HG03045 (cell line): ENCODE measurements at regions not wholly inside any gene's neighbourhood (a gene's known extent, or its start where the extent isn't known, plus 50 kb on each side); places are given as distances from the start of the nearest gene placed in this dataset.

Experiments
- ATAC-seq: cut with Tn5 transposase; IDR thresholded peaks from one replicate; pipeline ENCODE4 v1.9.1; 2021; ENCODE audit warnings: mild to moderate bottlenecking, moderate library complexity; ENCODE audit not compliant: unreplicated experiment

- no peak for ATAC-seq
Observed at GRCh38 chr12:4108803-4109345, 164.7 kb upstream of the CCND2 start.

- no peak for ATAC-seq
Observed at GRCh38 chr12:4107911-4108697, 165.5 kb upstream of the CCND2 start.

- peak; percentile 65 for ATAC-seq
Observed at GRCh38 chr12:4107436-4107878, 166.1 kb upstream of the CCND2 start.

- no peak for ATAC-seq
Observed at GRCh38 chr12:4106621-4107020, 166.9 kb upstream of the CCND2 start.

- ATAC-seq: no peak
Observed at GRCh38 chr12:4104722-4105244, 168.8 kb upstream of the CCND2 start.

- ATAC-seq: no peak
Observed at GRCh38 chr12:4099276-4099675, 174.3 kb upstream of the CCND2 start.

- no peak for ATAC-seq
Observed at GRCh38 chr12:4091016-4091743, 182.4 kb upstream of the CCND2 start.

GRCh38 chr12:4089956-4090355 lies 183.6 kb upstream of the CCND2 start:
- no peak for ATAC-seq

GRCh38 chr12:4089121-4089606 lies 184.4 kb upstream of the CCND2 start:
- no peak for ATAC-seq

- ATAC-seq: no peak
Observed at GRCh38 chr12:4088451-4088850, 185.1 kb upstream of the CCND2 start.

- ATAC-seq: no peak
Observed at GRCh38 chr12:4086481-4086880, 187.1 kb upstream of the CCND2 start.

- ATAC-seq: no peak
Observed at GRCh38 chr12:4084573-4084972, 189.0 kb upstream of the CCND2 start.

GRCh38 chr12:4082809-4083403 lies 190.7 kb upstream of the CCND2 start:
- no peak for ATAC-seq

- ATAC-seq: no peak
Observed at GRCh38 chr12:4080213-4080612, 193.3 kb upstream of the CCND2 start.

GRCh38 chr12:4074129-4074528 lies 199.4 kb upstream of the CCND2 start:
- no peak for ATAC-seq

- ATAC-seq: no peak
Observed at GRCh38 chr12:4069670-4070010, 196.4 kb upstream of the PARP11 start.

GRCh38 chr12:4068981-4069669 lies 195.9 kb upstream of the PARP11 start:
- ATAC-seq: no peak

- no peak for ATAC-seq
Observed at GRCh38 chr12:4064008-4064407, 190.8 kb upstream of the PARP11 start.

- ATAC-seq: no peak
Observed at GRCh38 chr12:4059898-4060568, 186.8 kb upstream of the PARP11 start.
